ENCODE measurements at regions not wholly inside any gene's neighbourhood (a gene's known extent, or its start where the extent isn't known, plus 50 kb on each side); places are given as distances from the start of the nearest gene placed in this dataset.

DNA sequence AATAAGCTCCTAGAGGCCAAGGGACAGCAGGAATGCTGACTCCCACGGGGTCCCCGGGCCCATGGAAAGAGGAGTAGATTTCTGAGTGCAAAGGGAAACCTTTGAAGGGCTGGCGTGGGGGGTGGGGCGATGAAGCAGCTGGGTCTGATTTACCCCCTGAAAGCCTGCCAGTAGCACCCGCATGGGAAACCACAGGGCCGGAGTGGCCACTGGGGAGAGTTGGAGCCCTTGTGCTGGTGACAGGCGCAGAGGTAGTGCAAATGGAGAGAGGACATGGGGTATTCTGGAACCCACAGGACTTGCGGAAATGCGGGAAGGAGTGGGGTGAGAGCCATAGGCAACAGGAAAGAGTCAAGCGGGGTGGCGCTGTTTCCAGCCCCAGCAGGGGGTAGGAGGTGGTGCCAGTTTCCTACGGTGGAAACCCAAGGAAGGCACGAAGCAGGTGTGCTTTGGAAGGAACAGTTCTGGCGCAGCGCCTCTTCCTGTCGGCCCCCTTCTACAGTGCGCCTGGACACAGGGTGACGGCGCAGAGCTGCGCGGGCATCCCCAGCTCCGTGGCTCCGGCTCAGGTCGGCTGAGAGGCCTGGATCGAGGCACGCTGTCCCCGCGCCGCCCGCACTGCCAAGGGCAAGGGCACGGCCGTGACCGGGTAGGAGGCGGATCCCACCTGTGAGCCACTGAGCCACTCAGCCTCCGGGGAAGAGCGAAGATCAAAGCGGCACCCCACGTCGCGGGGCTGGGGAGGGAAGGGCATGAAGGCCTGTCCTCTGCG lies 149.0 kb upstream of the GLI2 start:
- Histone ChIP-seq H3K4me3 (ENCODE audit: low read depth, low read length) (no peak overlapping the region), H3K9me3 (ENCODE audit: control insufficient read depth, insufficient read depth, low read depth, low read length) (no peaks in the 10 kb centered on the region), H3K4me1 (ENCODE audit: control insufficient read depth, insufficient read depth, low read length) (no peaks in the 10 kb centered on the region), H3K36me3 (ENCODE audit: control insufficient read depth in 2 of 2, insufficient read depth in 1 of 2, low read length in 2 of 2) (no peaks in the 10 kb centered on the region), H3K27ac (ENCODE audit: extremely low read depth, low read depth, low read length) (no peak overlapping the region)
- TF ChIP-seq, protein P1, sequence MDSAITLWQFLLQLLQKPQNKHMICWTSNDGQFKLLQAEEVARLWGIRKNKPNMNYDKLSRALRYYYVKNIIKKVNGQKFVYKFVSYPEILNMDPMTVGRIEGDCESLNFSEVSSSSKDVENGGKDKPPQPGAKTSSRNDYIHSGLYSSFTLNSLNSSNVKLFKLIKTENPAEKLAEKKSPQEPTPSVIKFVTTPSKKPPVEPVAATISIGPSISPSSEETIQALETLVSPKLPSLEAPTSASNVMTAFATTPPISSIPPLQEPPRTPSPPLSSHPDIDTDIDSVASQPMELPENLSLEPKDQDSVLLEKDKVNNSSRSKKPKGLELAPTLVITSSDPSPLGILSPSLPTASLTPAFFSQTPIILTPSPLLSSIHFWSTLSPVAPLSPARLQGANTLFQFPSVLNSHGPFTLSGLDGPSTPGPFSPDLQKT (IDR thresholded peaks at IDR 0.05; ENCODE audit: borderline replicate concordance, low read depth, low read length): no peak
- TF ChIP-seq, protein P2, sequence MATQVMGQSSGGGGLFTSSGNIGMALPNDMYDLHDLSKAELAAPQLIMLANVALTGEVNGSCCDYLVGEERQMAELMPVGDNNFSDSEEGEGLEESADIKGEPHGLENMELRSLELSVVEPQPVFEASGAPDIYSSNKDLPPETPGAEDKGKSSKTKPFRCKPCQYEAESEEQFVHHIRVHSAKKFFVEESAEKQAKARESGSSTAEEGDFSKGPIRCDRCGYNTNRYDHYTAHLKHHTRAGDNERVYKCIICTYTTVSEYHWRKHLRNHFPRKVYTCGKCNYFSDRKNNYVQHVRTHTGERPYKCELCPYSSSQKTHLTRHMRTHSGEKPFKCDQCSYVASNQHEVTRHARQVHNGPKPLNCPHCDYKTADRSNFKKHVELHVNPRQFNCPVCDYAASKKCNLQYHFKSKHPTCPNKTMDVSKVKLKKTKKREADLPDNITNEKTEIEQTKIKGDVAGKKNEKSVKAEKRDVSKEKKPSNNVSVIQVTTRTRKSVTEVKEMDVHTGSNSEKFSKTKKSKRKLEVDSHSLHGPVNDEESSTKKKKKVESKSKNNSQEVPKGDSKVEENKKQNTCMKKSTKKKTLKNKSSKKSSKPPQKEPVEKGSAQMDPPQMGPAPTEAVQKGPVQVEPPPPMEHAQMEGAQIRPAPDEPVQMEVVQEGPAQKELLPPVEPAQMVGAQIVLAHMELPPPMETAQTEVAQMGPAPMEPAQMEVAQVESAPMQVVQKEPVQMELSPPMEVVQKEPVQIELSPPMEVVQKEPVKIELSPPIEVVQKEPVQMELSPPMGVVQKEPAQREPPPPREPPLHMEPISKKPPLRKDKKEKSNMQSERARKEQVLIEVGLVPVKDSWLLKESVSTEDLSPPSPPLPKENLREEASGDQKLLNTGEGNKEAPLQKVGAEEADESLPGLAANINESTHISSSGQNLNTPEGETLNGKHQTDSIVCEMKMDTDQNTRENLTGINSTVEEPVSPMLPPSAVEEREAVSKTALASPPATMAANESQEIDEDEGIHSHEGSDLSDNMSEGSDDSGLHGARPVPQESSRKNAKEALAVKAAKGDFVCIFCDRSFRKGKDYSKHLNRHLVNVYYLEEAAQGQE (tag by site-specific recombination; IDR thresholded peaks at IDR 0.05): no peak
- TF ChIP-seq SCRT1 (tag by site-specific recombination; IDR thresholded peaks at IDR 0.05; ENCODE audit: borderline replicate concordance) (no peak), ZNF596 (tag by site-specific recombination; IDR thresholded peaks at IDR 0.05) (no peak), ZBTB6 (tag by site-specific recombination; IDR thresholded peaks at IDR 0.05) (no peak)
- TF ChIP-seq, protein P3, sequence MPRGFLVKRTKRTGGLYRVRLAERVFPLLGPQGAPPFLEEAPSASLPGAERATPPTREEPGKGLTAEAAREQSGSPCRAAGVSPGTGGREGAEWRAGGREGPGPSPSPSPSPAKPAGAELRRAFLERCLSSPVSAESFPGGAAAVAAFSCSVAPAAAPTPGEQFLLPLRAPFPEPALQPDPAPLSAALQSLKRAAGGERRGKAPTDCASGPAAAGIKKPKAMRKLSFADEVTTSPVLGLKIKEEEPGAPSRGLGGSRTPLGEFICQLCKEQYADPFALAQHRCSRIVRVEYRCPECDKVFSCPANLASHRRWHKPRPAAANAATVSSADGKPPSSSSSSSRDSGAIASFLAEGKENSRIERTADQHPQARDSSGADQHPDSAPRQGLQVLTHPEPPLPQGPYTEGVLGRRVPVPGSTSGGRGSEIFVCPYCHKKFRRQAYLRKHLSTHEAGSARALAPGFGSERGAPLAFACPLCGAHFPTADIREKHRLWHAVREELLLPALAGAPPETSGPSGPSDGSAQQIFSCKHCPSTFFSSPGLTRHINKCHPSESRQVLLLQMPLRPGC (tag by site-specific recombination; IDR thresholded peaks at IDR 0.05): no peak
- CTCF ChIA-PET: no interaction called here
- POLR2A ChIA-PET: no interaction called here

DNA sequence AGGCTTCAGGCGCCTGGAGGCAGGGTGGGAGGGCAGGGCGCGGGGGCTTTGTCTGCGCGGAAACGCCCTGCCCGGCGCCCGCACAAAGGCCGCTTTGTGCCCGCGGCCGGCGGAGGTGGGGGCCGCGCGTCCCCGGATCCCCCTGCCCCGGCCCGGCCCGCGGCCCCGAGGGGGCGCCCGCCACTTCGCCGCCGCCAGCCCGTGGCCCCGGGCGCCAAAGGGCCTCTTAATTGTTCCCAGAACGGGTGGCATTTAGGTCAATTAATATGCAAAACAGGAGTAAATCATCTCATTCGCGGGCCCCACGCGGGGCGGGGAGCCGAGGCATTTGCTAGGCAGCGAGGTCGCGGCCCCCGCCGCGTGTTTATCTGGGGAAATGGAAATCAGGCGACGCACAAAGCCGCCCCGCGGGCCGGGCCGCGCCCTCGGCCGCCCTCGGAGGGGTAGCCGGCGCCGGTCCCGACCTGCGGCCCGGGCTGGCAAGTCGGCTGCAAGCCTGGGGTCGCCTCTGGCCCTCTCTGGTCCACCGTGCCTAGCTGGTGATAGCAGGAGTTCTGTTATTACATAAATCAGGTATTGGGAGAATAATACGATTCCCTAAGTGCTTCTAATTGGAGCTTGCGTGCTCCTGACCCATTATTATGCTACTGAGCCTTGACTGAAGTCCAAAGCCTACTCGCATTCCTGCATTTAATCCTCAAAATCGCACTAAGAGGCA lies 148.2 kb upstream of the GLI2 start:
- H3K4me1 ChIP-seq (ENCODE audit: control insufficient read depth, insufficient read depth, low read length): no peaks in the 10 kb centered on the region
- POLR2A ChIA-PET: no interaction called here
- CTCF ChIA-PET: no interaction called here
- no peak overlapping the region for H3K27ac ChIP-seq (ENCODE audit: extremely low read depth, low read depth, low read length)
- no peak overlapping the region for H3K4me3 ChIP-seq (ENCODE audit: low read depth, low read length)
- H3K9me3 ChIP-seq (ENCODE audit: control insufficient read depth, insufficient read depth, low read depth, low read length): no peaks in the 10 kb centered on the region
- H3K36me3 ChIP-seq (ENCODE audit: control insufficient read depth in 2 of 2, insufficient read depth in 1 of 2, low read length in 2 of 2): no peaks in the 10 kb centered on the region
- TF ChIP-seq ZNF132 (tag by site-specific recombination; IDR thresholded peaks at IDR 0.05; ENCODE audit: borderline replicate concordance) (no peak), SP3 (tag by site-specific recombination; IDR thresholded peaks at IDR 0.05) (no peak), ZNF350 (tag by site-specific recombination; IDR thresholded peaks at IDR 0.05) (no peak), ZNF121 (tag by site-specific recombination; IDR thresholded peaks at IDR 0.05) (no peak), ZNF335 (tag by site-specific recombination; conservative IDR thresholded peaks at IDR 0.05) (no peak), ZNF175 (tag by site-specific recombination; IDR thresholded peaks at IDR 0.05) (no peak)
- TF ChIP-seq, protein P4, sequence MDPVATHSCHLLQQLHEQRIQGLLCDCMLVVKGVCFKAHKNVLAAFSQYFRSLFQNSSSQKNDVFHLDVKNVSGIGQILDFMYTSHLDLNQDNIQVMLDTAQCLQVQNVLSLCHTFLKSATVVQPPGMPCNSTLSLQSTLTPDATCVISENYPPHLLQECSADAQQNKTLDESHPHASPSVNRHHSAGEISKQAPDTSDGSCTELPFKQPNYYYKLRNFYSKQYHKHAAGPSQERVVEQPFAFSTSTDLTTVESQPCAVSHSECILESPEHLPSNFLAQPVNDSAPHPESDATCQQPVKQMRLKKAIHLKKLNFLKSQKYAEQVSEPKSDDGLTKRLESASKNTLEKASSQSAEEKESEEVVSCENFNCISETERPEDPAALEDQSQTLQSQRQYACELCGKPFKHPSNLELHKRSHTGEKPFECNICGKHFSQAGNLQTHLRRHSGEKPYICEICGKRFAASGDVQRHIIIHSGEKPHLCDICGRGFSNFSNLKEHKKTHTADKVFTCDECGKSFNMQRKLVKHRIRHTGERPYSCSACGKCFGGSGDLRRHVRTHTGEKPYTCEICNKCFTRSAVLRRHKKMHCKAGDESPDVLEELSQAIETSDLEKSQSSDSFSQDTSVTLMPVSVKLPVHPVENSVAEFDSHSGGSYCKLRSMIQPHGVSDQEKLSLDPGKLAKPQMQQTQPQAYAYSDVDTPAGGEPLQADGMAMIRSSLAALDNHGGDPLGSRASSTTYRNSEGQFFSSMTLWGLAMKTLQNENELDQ (tag by site-specific recombination; IDR thresholded peaks at IDR 0.05; ENCODE audit: low read depth): no peak
- TF ChIP-seq, protein P5, sequence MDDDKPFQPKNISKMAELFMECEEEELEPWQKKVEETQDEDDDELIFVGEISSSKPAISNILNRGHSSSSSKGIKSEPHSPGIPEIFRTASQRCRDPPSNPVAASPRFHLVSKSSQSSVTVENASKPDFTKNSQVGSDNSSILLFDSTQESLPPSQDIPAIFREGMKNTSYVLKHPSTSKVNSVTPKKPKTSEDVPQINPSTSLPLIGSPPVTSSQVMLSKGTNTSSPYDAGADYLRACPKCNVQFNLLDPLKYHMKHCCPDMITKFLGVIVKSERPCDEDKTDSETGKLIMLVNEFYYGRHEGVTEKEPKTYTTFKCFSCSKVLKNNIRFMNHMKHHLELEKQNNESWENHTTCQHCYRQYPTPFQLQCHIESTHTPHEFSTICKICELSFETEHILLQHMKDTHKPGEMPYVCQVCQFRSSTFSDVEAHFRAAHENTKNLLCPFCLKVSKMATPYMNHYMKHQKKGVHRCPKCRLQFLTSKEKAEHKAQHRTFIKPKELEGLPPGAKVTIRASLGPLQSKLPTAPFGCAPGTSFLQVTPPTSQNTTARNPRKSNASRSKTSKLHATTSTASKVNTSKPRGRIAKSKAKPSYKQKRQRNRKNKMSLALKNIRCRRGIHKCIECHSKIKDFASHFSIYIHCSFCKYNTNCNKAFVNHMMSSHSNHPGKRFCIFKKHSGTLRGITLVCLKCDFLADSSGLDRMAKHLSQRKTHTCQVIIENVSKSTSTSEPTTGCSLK (tag by site-specific recombination; IDR thresholded peaks at IDR 0.05): no peak
- TF ChIP-seq, protein P6, sequence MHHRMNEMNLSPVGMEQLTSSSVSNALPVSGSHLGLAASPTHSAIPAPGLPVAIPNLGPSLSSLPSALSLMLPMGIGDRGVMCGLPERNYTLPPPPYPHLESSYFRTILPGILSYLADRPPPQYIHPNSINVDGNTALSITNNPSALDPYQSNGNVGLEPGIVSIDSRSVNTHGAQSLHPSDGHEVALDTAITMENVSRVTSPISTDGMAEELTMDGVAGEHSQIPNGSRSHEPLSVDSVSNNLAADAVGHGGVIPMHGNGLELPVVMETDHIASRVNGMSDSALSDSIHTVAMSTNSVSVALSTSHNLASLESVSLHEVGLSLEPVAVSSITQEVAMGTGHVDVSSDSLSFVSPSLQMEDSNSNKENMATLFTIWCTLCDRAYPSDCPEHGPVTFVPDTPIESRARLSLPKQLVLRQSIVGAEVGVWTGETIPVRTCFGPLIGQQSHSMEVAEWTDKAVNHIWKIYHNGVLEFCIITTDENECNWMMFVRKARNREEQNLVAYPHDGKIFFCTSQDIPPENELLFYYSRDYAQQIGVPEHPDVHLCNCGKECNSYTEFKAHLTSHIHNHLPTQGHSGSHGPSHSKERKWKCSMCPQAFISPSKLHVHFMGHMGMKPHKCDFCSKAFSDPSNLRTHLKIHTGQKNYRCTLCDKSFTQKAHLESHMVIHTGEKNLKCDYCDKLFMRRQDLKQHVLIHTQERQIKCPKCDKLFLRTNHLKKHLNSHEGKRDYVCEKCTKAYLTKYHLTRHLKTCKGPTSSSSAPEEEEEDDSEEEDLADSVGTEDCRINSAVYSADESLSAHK (tag by site-specific recombination; IDR thresholded peaks at IDR 0.05): no peak
